Stimulated activated CD8-positive, alpha-beta memory T cell treated with anti-CD3 and anti-CD28 coated beads, Interleukin-4, amount 100 ng/mL, for 48 hours (primary cell): ENCODE measurements at regions not wholly inside any gene's neighbourhood (a gene's known extent, or its start where the extent isn't known, plus 50 kb on each side); places are given as distances from the start of the nearest gene placed in this dataset.

ENCODE experiments used
- DNase-seq: peaks from one replicate; pipeline ENCODE4 v3.0.0-alpha.2; 2020

- no peak for DNase-seq
These were observed 149.0 kb upstream of the ZNF536 start for GRCh38 chr19:30222992-30223865.

GRCh38 chr19:30223866-30224688 lies 148.1 kb upstream of the ZNF536 start:
- no peak for DNase-seq

DNA sequence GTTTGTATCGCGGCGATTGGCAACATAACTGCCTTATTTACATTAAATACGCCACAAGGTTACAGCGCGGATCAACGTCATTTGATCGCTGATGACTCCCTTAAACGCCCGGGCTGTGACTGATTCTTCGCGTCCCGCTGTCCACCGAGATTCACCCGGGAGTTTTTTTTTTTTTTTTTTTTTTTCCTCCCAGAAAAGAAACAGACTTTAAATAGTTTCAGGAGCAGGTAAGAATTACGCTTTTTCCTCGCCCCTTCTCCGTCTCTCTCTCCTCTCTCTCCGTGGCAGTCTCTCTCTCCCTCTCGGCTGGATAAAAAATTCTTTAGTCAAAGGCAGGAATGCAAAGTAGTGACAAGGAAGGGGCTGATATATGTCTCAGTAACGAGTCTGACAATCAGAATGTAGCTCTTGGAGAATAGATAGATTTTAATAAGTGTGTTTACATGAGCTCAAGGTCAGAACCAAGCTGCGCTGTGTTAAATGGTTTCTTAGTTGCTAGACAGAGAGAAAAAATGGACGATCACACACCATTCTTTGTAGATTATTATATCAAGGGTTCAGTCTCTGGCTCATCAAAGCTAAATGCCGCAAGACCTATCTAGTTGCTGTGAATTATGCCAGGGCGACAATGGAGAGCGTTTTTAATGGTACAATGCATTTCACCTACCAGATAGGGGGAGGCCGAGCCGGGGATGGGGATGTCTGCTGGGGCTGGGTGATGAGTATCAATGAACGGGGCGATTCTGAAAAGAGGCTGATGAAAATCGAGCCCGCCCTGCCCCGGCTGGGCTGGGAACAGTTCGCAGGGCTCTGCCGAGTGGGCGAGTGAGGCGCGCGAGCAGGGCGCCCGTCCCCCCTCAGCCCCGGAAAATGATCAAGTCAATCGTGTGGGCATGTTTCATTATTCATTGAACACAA lies 147.2 kb upstream of the ZNF536 start:
- DNase-seq, result peak; percentile 26

- DNase-seq, result no peak
These were observed 146.3 kb upstream of the ZNF536 start for GRCh38 chr19:30225676-30226463.

DNA sequence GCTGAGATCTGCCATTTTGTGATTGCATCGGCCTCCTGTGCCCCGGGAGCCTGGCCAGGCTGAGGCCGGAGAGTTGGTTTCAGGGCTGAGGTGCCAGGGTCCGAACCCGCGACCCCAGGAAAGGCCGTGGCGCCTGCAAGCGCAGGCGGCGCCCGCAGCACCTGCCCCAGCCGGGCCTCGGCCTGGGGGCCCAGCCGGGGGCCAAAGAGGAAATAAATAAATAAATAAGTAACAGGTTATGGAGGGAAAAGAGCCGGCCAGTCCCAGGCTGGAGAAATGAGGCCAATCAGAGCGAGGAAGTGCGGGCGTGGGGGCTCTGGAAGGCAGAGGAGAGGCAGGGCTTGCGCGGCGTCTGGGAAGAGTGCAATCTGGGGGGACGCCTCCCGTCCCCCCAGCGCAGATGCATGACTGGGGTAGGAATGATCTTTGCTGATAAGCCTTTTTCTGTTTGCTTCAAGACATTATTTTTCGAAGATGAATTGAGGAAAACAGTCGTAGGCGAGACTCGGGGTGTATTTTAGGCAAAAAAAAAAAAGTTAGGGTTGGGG lies 145.6 kb upstream of the ZNF536 start:
- no peak for DNase-seq

DNA sequence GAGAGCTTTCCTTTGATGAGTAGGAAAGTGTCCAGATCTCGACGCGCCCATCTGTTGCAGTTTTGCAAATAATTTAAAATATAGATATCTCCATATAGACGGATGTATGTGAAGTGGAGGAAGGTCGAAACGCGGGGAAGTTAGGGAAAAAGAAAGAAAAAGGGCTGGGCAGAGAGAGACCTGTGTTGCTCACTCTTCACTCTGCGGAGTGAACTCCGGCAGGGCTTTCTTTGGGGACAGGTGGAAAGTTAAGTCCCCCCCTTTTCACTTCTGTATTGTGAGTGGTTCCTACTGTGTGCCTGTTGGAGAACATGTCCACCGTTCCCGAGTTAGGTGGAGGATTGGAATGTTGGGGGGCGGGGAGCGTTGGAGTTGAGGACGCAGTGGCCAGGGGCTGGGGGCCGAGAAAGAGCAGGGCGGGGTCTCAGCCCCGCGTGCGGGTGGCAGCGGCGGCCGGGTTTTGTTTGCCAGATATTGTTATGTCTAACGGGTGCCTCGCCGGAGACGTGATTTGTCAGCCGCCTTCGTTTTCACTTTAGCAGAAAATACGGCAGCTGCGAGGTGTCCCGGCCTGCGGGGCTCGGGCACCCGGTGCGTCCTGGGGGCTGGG lies 145.1 kb upstream of the ZNF536 start:
- DNase-seq, result no peak

DNA sequence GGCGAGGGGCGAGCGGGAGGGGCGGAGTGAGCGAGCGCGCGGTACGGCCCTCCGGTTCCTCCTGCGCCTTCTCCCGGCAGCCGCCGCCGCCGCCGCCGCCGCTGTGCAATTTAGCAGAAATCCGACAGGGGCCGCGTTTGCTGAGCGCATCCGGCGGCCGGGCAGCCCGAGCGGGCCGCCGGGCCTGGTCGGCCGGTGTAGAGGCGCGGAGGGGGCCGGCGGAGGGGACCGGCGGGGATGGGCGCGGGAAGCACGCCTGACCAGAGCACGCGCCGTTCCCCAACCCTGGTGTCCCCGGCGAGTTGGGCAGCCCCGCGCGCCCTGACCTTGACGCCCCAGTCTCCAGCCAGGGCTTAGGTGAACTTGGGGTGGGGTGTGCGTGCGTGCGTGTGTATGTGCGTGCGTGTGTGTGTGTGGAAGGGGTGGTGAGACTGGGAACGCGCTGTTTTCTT lies 144.5 kb upstream of the ZNF536 start:
- DNase-seq, result peak; percentile 81

- no peak for DNase-seq
These were observed 143.9 kb upstream of the ZNF536 start for GRCh38 chr19:30228113-30228834.

DNA sequence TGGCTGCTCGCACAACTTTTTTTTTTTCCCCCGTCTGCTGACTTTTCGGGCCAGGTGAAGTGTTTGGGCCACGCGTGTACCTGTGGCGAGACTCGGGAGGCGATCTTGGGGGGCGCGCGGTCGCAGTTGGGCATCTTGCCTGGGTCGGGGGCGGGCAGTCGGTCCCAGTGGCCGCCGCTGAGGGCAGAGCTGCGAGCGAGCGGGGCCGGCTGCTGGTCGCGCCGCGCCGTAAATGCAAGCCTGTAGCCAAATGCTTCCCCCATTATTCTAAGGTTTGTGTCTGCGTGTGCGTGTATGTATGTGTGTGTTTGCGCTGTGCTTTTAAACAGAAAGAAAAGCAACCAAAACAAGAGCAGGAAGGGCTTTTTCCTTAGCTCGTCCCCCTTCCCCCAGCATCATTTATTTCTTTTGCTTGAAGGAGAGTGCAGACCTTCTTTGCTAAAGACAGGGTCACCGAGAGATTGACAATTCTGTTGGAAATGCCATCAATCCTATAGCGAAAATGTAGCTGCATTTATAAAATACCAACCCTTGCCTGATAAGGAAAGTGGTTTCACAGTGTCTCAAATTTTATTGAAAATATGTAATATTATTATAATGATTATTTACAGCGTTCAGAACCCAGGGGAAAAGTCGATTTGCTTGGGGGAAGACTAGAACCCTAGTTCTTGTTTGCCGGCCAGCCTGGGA lies 143.2 kb upstream of the ZNF536 start:
- no peak for DNase-seq

DNA sequence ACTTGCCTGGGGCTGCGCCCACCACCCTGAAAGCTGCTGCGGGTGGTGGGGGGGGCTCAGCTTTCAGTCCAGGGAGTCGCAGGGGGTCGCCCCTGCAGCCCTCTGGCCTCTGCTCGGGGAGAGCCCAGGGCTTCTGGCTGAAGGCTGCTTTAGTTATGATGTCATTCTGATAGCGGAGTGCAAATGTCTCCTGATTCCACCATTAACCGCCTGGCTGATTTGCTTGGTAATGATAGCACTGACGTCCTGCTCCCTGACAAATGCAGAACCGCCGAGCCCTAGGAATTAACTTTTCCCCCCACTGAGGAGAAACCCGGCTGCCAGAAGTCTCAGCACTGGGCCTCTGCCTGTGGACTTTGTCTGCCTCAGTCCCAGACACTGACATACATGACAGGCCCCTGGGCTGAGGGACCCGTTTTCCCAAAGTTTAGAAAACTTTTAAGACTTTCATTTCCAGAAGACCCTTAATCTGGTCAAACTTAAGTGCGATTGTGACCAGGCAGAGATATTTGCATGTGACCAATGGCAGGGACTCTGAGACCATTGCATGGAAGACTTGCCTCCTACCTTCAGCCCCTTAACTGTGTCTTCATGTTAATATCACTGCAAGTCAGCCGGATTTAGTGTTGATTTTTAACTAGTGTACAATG lies 142.5 kb upstream of the ZNF536 start:
- no peak for DNase-seq

DNA sequence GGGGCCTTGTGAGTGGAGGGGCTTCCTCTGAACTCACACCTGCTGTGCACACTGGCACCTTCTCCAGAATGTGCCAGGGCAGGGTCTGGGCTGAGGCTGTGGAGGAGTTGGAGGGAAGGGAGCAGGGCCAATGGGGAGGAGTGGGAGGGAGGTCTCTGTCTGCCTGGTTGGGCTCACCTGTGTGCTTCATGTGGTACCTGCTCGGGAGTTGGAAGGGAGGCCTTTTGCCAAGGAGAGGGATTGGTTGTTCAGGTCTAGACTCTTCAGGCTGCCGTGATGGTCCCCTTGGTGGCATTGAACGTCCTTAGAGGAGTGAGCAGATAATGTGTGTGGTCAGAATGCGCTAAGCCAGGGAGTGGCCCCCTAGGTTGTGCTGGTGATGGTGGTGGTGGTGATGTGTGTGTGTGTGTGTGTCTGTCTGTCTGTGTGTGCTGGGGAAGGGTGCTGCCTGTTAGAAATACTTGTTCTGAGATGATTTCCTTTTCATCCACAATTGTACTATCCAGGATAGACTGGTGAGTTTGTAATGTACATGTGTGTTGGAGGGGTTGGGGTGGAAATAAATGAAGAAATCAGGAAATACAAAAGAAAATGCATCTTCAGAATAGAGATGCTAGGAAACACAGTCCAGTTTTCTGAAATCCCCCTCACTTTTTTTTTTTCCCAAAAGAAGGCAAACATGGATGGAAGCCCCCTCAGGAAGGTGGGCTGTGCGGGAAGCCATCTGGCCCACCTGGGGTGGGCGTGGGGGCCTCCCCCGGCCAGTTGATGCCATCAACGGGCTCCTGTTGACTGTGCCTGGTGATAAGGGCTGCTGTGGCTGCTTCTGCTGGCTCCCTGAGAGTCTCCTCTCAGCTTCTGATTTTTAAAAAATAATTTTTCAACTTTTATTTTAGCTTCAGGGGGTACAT lies 140.5 kb upstream of the ZNF536 start:
- DNase-seq, result no peak

GRCh38 chr19:30233375-30233774 lies 138.8 kb upstream of the ZNF536 start:
- no peak for DNase-seq

- DNase-seq, result no peak
These were observed 136.2 kb upstream of the ZNF536 start for GRCh38 chr19:30235946-30236345.

DNA sequence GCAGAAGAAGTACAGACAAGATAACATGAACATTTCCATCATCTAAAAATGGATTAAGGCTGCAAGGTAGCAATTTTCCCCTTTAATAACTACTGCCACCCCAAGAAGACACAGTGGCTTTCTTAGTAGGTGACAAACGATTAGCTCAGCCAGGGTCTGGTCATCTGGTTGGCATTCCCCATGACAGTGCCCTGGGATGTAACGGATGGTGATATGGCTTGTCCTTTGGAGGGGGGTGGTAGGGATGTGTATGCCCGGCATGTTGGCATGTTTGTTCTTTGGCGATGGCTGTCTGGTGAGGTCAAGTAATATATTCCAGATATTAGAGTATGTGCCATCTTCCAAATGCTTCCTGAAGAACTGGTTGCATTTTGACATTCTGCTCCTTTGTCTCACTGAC lies 135.6 kb upstream of the ZNF536 start:
- no peak for DNase-seq

DNA sequence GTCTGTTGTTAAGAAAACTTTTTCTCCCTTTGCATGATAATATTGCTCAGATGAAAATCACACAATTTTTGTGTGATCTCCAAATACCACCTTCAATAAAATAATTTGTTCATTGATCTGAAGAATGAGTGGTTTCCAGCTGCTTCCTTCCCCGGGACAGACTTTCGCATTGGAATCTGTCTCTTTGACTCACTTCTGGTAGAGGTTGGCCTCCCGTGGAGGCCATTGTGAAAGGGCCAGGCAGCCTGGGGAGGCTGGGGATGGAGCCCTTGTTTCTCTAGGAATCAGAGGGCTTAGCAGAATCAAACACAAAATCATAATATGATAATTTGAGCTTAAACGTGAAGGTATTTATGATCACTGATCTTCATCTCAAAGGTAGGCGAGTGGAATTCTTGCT lies 135.0 kb upstream of the ZNF536 start:
- no peak for DNase-seq

DNA sequence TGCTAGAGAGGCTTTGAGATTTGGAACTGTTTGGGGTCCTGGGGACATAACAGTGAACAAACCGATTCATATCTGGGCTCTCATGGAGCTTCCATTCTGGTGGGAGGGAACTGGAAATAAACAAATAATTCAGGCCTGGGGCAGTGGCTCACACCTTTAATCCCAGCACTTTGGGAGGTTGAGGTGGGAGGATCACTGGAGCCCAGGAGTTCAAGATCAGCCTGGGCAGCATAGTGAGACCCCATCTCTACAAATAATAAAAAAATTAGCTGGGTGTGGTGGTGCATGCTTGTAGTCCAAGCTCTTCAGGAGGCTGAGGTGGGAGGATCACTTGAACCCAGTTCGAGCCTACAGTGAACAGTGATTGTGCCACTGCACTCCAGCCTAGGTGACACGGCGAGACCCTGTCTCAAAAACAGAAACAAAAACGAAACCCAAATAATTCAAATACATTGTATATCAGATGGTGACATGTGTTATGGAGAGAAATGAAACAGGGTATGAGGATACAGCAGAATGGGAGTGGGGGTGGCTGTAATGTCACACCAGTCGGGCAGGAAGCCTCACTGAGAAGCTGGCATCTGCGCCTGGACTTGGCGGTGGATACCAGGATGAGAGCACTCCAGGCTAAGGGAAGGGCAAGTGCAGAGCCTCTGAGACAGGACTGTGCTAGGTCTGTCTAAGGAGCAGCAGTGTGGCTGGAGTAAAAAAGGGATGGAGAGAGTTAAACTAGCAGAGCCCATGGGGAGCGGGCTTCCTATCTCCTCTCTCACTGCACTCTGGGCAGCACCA lies 131.1 kb upstream of the ZNF536 start:
- no peak for DNase-seq

DNA sequence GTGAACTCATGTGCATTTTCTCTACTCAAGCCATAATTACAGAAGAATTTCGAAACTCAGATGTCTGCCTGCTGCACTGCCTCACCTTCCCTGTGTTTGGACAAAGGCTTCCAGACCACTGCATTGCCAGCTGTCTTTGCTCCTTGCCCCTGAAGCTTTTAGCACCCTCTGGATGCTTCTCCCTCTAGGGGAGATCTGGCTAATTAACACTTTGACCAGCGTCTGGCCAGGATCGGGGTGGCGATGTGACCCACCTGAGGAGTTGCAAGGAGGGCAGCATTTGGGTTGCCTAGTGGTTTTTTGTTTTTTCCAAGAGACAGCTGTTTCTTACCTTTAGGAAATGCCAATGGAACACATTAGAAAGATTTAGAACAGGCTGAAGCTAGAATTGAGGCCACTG lies 127.7 kb upstream of the ZNF536 start:
- DNase-seq, result no peak
